ENCODE measurements at regions not wholly inside any gene's neighbourhood (a gene's known extent, or its start where the extent isn't known, plus 50 kb on each side); places are given as distances from the start of the nearest gene placed in this dataset.

DNA sequence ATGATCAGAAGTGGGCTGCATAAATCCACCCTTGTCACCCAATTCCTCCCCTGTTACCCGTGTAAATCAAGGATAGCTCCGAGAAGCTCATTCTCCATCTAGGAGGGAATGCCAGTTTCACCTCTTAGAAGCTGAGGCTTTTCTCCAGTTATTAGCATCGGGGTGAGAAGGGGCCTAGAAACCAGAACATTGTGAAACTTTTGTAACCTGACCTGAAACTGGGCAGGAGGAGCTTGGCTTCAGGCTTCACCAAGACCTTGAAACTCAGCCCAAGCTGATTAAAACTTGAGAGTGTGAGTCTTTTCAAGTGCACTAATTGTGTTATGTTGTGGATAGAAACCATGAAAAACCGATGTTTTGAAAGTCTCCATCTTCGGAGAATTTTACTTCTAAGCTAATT is 103.1 kb downstream of the BMP2 start:
- Mint-ChIP-seq H3K36me3 (ENCODE audit: unreplicated experiment) (no peaks in the 10 kb centered on the region), H3K4me1 (ENCODE audit: low read depth, unreplicated experiment) (no peaks in the 10 kb centered on the region), H3K4me3 (ENCODE audit: unreplicated experiment) (no peak overlapping the region), H3K27me3 (ENCODE audit: unreplicated experiment) (no peaks in the 10 kb centered on the region), H3K9me3 (ENCODE audit: unreplicated experiment) (no peaks in the 10 kb centered on the region), H3K27ac (ENCODE audit: unreplicated experiment) (no peak overlapping the region)
- no peak for DNase-seq
- TF ChIP-seq, protein P1, sequence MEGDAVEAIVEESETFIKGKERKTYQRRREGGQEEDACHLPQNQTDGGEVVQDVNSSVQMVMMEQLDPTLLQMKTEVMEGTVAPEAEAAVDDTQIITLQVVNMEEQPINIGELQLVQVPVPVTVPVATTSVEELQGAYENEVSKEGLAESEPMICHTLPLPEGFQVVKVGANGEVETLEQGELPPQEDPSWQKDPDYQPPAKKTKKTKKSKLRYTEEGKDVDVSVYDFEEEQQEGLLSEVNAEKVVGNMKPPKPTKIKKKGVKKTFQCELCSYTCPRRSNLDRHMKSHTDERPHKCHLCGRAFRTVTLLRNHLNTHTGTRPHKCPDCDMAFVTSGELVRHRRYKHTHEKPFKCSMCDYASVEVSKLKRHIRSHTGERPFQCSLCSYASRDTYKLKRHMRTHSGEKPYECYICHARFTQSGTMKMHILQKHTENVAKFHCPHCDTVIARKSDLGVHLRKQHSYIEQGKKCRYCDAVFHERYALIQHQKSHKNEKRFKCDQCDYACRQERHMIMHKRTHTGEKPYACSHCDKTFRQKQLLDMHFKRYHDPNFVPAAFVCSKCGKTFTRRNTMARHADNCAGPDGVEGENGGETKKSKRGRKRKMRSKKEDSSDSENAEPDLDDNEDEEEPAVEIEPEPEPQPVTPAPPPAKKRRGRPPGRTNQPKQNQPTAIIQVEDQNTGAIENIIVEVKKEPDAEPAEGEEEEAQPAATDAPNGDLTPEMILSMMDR (IDR thresholded peaks at IDR 0.05; ENCODE audit: partially characterized antibody, unreplicated experiment): no peak

DNA sequence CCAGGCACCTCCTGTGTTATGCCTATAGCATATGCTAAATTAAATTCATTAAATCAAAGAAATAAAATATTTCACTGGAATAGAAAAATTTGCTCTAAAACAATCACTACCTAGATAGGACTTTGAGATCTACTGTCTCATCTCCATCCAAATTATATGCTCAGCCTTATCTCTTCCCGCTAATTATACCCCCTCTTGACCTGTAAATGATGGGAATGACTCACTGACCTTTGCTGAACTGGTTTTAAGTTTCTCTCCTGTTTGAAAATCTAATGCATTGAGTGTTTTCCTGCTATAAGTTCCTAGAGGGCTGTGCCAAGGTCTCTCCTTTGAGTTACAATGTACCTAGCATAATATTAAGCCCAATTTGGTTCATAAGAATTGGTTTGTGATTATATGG is 110.1 kb downstream of the BMP2 start:
- Mint-ChIP-seq H3K27ac (ENCODE audit: unreplicated experiment) (no peak overlapping the region), H3K4me1 (ENCODE audit: low read depth, unreplicated experiment) (no peaks in the 10 kb centered on the region), H3K9me3 (ENCODE audit: unreplicated experiment) (no peaks in the 10 kb centered on the region), H3K4me3 (ENCODE audit: unreplicated experiment) (no peak overlapping the region), H3K36me3 (ENCODE audit: unreplicated experiment) (no peaks in the 10 kb centered on the region), H3K27me3 (ENCODE audit: unreplicated experiment) (no peaks in the 10 kb centered on the region)
- DNase-seq: no peak
- TF ChIP-seq, protein P1 (IDR thresholded peaks at IDR 0.05; ENCODE audit: partially characterized antibody, unreplicated experiment): no peak

DNA sequence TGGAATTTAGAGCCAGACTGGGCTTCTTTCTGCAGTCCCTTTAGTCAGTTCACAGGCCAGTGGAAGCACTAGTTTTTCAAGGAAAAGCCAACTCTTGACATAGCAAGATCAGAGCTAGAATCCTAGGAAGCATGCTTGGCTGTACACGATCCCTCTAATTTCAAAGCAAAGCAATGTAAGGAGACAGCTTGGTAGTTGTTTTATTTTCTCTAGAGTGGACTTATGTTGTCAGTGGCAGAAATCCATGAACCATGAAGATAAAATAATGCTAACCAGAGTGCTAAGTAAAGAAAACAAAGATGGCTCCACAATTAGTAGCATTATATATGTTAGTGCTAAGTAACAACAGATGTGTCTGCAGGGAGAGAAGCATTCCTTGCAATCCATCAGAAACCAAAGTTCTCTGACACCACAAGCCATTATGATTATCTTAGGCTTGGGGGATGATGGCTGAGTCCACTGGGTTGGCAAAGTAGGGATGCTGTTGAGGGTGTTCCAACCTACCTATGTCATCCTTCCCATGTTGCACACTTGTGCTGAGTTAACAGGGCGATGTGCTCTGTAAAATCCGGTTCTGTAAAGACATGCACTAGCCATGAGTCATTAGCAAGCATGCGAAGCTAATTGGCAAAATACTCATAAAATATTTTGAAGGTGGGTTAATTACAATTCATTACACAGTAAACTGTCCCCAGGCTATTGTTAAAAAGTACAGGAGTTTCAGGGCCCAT is 115.2 kb downstream of the BMP2 start:
- no peak for DNase-seq
- Mint-ChIP-seq H3K36me3 (ENCODE audit: unreplicated experiment) (no peaks in the 10 kb centered on the region), H3K27ac (ENCODE audit: unreplicated experiment) (no peak overlapping the region), H3K4me3 (ENCODE audit: unreplicated experiment) (no peak overlapping the region), H3K27me3 (ENCODE audit: unreplicated experiment) (no peaks in the 10 kb centered on the region), H3K4me1 (ENCODE audit: low read depth, unreplicated experiment) (no peaks in the 10 kb centered on the region), H3K9me3 (ENCODE audit: unreplicated experiment) (no peaks in the 10 kb centered on the region)
- TF ChIP-seq, protein P1 (IDR thresholded peaks at IDR 0.05; ENCODE audit: partially characterized antibody, unreplicated experiment): no peak

DNA sequence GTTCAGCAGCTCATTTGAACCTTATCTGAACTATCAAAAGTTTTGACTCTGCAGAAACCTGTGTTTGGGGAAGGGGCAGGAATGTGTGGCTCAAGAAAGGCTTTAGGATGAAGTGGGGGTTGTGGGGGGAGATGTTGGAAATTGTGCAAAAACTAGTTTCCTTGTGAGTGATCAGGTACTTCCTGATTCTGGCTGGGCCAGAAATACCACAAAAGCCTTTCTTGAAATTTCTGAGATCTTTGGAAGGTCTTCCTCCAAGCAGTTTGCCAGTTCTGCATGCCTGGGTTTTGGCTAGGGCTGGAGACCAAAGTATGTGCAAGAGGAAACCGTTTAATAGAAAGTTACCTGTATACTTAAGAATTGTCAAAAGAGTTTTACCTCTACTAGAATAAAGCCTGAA is 116.6 kb downstream of the BMP2 start:
- no peaks in the 10 kb centered on the region for H3K36me3 Mint-ChIP-seq (ENCODE audit: unreplicated experiment)
- TF ChIP-seq, protein P1 (IDR thresholded peaks at IDR 0.05; ENCODE audit: partially characterized antibody, unreplicated experiment): no peak
- H3K4me1 Mint-ChIP-seq (ENCODE audit: low read depth, unreplicated experiment): no peaks in the 10 kb centered on the region
- DNase-seq: no peak
- H3K4me3 Mint-ChIP-seq (ENCODE audit: unreplicated experiment): no peak overlapping the region
- H3K27me3 Mint-ChIP-seq (ENCODE audit: unreplicated experiment): no peaks in the 10 kb centered on the region
- no peaks in the 10 kb centered on the region for H3K9me3 Mint-ChIP-seq (ENCODE audit: unreplicated experiment)
- no peak overlapping the region for H3K27ac Mint-ChIP-seq (ENCODE audit: unreplicated experiment)

DNA sequence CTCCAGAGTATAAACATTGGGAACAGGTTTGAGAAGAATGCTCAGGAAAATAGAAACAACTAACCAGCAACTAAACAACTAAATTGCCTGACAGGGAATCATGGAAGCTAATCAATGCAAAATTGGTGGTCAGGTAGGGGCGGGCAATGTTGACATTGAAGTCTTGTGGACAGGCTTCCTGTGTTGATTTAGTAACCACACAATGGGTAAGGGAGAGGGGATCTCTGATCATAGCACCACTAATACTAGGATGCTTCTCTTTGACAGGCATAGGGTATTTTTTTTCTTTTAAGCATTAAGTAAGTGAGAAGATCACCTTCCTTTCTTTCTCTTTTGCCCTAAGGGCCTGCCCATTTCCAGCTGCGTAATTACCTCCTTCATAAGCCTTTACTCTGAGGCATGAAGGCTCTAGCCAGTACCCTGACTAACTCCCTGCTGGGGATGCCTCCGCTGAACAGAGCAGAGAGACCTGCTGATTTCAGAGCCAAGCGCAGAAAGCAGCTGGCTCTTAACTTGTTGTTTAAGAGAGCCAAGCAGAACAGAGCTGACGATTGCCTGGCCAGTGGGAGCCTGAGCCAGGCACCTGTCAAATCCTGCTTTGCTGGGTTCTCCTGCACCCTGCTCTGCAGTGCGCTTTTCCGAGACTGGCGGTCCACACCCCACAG is 118.7 kb downstream of the BMP2 start:
- H3K27me3 Mint-ChIP-seq (ENCODE audit: unreplicated experiment): no peaks in the 10 kb centered on the region
- H3K36me3 Mint-ChIP-seq (ENCODE audit: unreplicated experiment): no peaks in the 10 kb centered on the region
- TF ChIP-seq, protein P1 (IDR thresholded peaks at IDR 0.05; ENCODE audit: partially characterized antibody, unreplicated experiment): no peak
- DNase-seq: no peak
- H3K4me3 Mint-ChIP-seq (ENCODE audit: unreplicated experiment): no peak overlapping the region
- no peaks in the 10 kb centered on the region for H3K9me3 Mint-ChIP-seq (ENCODE audit: unreplicated experiment)
- no peak overlapping the region for H3K27ac Mint-ChIP-seq (ENCODE audit: unreplicated experiment)
- no peaks in the 10 kb centered on the region for H3K4me1 Mint-ChIP-seq (ENCODE audit: low read depth, unreplicated experiment)
